Erythroblast (primary cell): ENCODE measurements at regions not wholly inside any gene's neighbourhood (a gene's known extent, or its start where the extent isn't known, plus 50 kb on each side); places are given as distances from the start of the nearest gene placed in this dataset.

Experiments
- GATA1 ChIP-seq: IDR thresholded peaks from 2 replicates; pipeline ENCODE4 v1.6.1; 2011; ENCODE audit warnings: low read depth, mild to moderate bottlenecking, control low read depth, low read length, moderate library complexity
- POLR2A ChIP-seq: IDR thresholded peaks from 2 replicates; pipeline ENCODE4 v1.6.1; 2011; ENCODE audit warnings: mild to moderate bottlenecking, low read length

- TF ChIP-seq POLR2A (no peak), GATA1 (no peak)
Observed at GRCh38 chr6:23523771-23524170, 602.2 kb upstream of the NRSN1 start.
